H1 (cell line): ENCODE measurements at regions not wholly inside any gene's neighbourhood (a gene's known extent, or its start where the extent isn't known, plus 50 kb on each side); places are given as distances from the start of the nearest gene placed in this dataset.

Source experiments
- CHD7 ChIP-seq: fragments of 300-600 bp; sonication (generic); IDR thresholded peaks from 2 replicates; pipeline ENCODE4 v1.7.1; 2012; ENCODE audit warnings: low read length, moderate library complexity, mild to moderate bottlenecking, inconsistent platforms; ENCODE audit not compliant: insufficient replicate concordance
- CTCF ChIP-seq, 3 experiments: IDR thresholded peaks; 1 replicate in 2 of 3; 2 replicates in 1 of 3; pipeline versions ENCODE4 v1.5.1 to v1.6.1; 2011; ENCODE audit warnings: low read length in 3 of 3, mild to moderate bottlenecking in 3 of 3, inconsistent platforms in 2 of 3, low read depth in 1 of 3, moderate library complexity in 1 of 3; ENCODE audit not compliant: insufficient read depth in 1 of 3; ENCODE audit errors: control extremely low read depth in 1 of 3
- MAX ChIP-seq: IDR thresholded peaks from 2 replicates; pipeline ENCODE4 v1.6.1; 2012; ENCODE audit warnings: inconsistent platforms
- NANOG ChIP-seq: IDR thresholded peaks from 2 replicates; pipeline ENCODE4 v1.6.1; 2011; ENCODE audit warnings: low read length, low read depth, mild to moderate bottlenecking, inconsistent platforms; ENCODE audit not compliant: insufficient read depth, poor library complexity, severe bottlenecking
- PHF8 ChIP-seq: fragments of 200-600 bp; sonication (generic); conservative IDR thresholded peaks from 2 replicates; pipeline ENCODE4 v1.7.1; 2012; ENCODE audit warnings: low read depth, mild to moderate bottlenecking, inconsistent platforms, low read length, moderate library complexity
- POLR2A ChIP-seq, 2 experiments: IDR thresholded peaks; 1 replicate in 1 of 2; 2 replicates in 1 of 2; pipeline ENCODE4 v1.6.1; 2011; ENCODE audit warnings: low read depth in 2 of 2, low read length in 2 of 2, mild to moderate bottlenecking in 2 of 2; ENCODE audit errors: control extremely low read depth in 1 of 2
- POLR2AphosphoS5 ChIP-seq: IDR thresholded peaks from 2 replicates; pipeline ENCODE4 v1.6.1; 2011; ENCODE audit warnings: low read depth, low read length
- RFX5 ChIP-seq: IDR thresholded peaks from 2 replicates; pipeline ENCODE4 v1.6.1; 2011; ENCODE audit warnings: low read depth, low read length, improper control_type of control experiment, borderline replicate concordance
- RNF2 ChIP-seq: fragments of 200-900, 300-1000 bp; sonication (generic); IDR thresholded peaks from 2 replicates; pipeline ENCODE4 v1.7.1; 2016; ENCODE audit warnings: borderline replicate concordance, low read depth, mild to moderate bottlenecking, antibody characterized with exemption, low read length; ENCODE audit not compliant: poor library complexity, severe bottlenecking; ENCODE audit errors: missing control alignments
- SIRT6 ChIP-seq: IDR thresholded peaks from one replicate; pipeline ENCODE4 v1.7.1; 2012; ENCODE audit warnings: low read length, inconsistent platforms
- TAF1 ChIP-seq: IDR thresholded peaks from 2 replicates; pipeline ENCODE4 v1.6.1; 2011; ENCODE audit warnings: mild to moderate bottlenecking, low read depth, low read length
- USF2 ChIP-seq: IDR thresholded peaks from 2 replicates; pipeline ENCODE4 v1.6.1; 2011; ENCODE audit warnings: low read length, improper control_type of control experiment

- TF ChIP-seq USF2 (no peak), CHD7 (no peak), TAF1 (no peak), RFX5 (no peak), MAX (no peak), PHF8 (no peak), NANOG (no peak), RNF2 (no peak), POLR2A (IDR thresholded peaks at IDR 0.05; ENCODE audit: control extremely low read depth in 1 of 2, low read depth in 2 of 2, low read length in 2 of 2) (no peak), CTCF (IDR thresholded peaks at IDR 0.05; ENCODE audit: control extremely low read depth in 1 of 3, insufficient read depth in 1 of 3, low read depth in 1 of 3, low read length in 3 of 3) (no peak), POLR2AphosphoS5 (no peak), SIRT6 (no peak)
These were observed 238.6 kb upstream of the SLC8A1 start for GRCh38 chr2:40690525-40690924.
